A204.1 (cell line): ENCODE measurements at regions not wholly inside any gene's neighbourhood (a gene's known extent, or its start where the extent isn't known, plus 50 kb on each side); places are given as distances from the start of the nearest gene placed in this dataset.

Experiments
- FAIRE-seq: peaks from 2 replicates; lab custom pipeline; 2012; peaks lifted over from hg19 to GRCh38; lab: Jason Lieb, UNC

DNA sequence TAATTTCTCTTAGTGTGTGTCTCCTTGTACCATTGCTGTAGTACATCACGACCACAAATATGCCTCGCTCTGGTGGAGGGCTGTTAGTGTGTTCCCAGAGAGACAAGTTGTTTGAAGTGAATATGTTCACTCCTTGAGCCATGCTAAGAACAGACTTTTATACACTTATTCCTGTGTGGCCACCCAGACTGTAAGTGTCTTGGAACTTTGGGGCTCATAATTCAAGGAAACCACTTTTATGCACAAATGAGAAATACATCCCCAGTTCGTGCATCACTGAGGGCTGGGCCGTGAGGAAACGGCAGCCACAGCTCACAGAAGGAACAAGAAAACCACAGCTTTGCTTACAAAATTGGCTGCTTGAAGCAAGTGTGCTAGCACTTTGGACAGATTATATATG is 362.2 kb upstream of the DDHD1 start:
- FAIRE-seq, result no peak

DNA sequence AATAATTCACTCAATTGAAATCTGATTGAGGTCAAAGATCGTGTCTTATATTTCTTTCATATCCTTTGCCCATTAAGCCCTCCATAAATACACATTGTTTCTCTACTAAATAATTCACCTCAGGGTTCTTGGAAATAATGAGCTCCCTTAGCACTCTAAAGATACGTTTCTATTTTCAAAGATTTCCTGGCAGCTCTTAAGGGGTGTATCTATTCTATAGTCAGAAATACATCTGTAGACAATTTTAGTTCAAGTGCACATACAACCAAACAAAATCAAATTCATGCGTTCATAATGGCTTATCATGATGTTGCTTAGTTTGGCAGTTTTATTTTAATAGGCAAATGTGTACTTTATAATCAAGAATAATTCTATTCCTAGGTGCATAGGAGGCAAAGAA is 361.1 kb upstream of the DDHD1 start:
- no peak for FAIRE-seq

DNA sequence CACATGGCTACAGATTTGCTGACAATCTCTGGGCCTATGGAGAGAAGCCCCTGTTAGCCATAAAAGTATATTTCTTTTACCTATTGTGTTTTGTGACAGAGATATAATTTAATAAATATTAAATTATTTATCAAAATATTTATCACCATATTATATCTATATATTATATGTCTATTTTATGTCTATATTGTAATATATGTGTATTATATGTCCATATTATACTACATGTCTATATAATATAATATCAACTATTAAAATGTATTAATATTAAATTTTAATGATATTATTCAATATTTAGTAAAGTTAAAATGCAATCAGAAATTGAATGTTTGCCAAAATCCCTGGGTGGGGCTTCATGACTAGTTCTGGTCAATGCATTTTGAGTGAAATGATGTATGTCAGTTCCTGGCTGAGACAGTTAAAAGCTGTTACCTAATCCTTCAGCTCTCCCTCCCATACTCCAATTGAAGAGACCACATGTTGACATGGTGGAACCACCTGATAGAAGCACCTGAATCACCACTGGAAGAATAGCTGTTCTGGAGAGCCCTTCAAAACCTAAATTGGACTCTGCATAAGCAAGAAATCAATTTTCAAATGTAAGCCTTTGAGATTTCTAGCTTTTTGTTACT is 357.3 kb upstream of the DDHD1 start:
- FAIRE-seq, result peak; percentile 87

DNA sequence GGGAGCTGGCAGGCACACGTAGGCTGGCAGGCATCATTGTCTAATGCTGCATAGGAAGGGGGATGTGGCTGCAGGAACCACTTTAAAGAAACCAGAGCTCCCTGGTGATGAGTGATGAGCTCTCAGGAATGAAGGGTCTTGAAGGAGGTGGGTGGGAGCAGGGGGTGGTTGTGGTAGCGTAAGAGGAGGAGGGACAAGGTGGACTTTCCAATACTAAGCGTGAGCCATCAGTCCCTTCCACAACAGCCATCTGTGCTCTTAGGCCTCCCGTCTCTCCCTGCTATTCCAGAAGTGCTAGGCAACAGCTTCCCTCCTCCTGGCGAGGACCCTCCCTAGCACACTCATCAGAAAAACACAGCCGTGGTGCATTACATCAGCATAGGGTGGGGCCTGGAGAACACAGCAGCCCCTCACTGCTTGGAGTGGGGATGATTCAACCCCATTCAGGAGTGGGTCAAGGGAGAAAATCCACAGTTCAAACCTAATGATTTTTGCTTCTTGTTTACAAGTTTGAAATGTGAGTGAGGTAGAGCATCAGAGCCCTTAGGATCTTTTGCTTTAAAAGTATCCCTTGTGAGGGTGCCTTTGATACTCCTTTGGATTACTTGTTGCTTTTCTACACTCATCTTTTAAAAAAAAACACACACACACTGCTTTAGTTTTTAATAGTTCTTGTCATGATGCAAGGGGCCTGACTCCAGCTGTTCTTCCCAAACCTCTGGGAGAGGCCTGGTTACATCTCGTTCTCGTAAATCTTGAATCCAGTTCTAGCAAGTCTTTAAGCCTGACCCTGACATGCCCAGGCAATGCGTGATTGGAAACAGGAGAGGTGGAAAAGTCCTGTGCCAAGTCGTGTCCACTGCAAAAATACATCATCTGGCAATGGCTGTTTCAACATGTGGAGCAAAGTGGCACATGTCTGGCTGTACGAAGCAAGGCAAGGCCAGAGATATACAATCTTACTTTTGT is 356.4 kb upstream of the DDHD1 start:
- no peak for FAIRE-seq

DNA sequence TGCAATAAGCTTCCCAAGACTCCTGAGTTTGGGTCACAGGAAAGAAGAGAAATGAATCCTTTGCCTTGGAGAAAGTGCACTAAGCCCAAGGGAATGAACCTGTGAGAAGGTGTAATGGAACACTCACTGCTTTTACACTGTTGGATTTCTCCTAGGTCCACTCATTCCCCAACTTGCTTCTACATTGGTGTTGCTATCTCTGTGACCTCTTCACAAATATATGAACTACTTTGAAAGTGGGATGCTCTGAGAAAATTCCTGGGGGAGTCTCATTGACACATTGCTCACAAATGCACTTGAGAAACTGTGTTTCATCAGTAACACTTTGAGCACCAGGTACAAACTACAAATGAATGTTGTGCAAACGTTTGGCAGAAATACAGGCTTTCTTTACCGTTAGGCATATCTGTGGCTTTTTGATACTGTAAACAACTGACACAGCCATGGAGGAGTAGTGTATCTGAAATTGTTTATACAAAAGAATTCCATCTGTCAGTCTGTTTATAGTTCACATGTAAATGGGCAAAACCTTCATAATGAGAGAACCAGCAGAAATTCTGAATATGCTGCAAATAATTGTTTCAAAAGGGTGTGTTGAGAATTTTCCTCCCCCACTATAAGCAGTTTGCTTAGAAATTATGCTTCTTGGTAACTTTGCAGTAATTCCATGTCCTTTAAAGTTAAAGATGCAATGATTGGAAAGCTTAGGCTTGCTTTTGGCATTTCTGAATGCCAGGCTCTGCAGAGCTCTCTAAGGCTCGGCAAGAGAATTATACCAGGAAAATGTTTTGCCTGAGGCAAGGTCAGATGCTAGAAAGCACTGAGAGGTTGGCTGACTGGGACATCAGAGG is 348.5 kb upstream of the DDHD1 start:
- FAIRE-seq, result no peak

DNA sequence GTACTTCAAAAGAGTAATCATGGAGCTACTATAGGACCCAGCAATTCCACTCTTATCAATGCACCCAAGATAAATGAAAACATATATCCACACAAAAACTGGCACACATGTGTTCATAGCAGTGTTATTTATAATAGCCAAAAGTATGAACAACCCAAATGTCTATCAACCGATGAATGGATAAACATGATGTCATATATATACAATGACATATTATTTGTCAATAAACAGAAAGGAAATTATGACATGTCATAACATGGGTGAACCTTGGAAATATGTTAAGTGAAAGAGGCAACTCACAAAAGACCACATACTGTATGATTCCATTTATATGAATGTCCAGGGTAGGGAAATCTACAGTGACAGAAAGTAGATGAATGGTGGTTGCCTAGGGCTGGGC is 347.1 kb upstream of the DDHD1 start:
- FAIRE-seq, result no peak

DNA sequence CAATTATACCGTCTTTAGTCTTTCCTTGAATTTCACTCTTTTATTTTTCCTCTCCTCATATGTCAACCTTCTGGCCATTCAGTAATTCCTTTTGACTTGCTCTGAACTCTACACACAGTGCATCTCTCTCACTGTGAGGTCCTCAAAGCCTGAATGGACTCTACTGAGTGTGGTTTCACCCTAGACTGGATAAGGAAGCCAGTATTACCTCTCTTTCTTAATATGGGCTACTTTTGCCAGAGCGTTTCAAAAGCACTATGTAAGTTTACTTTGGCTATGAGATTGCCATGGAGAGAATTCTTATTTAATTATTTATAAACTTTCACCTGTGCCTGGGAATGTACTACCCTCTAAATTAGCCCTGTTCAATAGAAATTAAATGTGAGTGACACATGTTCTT is 343.5 kb upstream of the DDHD1 start:
- FAIRE-seq, result no peak

DNA sequence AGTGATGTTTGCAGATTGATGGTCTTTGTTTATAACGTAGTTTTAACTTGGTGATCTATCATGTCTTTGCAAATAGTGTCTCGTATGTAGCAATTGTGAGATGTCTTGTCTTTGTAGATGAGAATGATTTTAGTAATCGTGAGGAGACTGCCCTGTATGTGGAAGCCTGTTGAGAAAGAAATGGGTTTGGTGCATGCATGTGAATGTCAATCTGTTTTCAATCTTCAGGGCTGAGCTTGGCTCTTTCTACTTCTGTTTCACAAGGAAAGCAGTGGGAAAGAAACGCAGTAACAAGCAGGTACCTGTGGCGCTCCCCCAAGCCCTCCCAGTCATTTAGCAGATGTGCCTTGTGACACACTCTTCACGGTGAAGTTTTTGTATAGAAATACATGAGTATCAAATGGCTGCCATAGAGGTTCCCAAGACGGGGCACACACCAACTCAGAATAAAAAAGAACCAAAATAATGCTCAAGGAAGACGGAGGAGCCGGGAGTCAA is 342.8 kb upstream of the DDHD1 start:
- FAIRE-seq, result no peak

DNA sequence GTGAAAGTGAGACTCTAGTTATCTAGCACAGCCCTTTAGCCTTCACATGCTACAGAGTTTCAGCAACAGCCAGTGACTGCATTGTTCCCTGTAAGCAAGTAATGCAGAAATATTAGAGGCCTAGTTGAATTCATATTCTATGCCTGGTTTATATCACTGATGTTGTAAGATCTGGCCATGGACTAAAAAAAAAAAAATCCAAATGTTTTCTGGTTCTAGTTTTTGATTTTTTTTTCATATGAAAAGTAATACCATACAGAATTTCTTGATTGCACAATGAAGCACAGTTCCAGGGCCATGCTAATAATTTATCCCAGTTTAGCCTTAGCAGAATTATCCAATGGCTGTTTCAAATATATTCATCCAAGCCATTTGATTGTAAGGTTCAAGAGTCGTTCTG is 341.5 kb upstream of the DDHD1 start:
- FAIRE-seq, result no peak

DNA sequence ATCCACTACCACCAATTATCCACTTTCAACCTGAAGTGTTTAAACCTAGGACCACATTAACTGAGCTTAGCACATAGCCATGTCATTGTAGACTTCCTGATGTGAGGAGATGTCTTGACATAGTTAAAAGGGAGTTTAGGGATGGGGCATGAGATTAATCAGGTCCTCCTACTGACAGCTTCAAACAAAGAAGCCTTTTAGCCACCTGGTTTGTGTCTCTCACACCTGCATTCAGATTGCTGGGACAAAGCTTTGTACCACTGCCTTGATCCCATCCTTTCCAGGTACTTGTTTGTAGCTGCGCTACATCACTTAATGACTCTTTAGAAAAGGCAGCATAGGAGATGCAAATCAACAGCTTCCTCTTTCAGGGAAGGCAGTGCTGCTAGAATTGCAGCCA is 340.7 kb upstream of the DDHD1 start:
- no peak for FAIRE-seq

DNA sequence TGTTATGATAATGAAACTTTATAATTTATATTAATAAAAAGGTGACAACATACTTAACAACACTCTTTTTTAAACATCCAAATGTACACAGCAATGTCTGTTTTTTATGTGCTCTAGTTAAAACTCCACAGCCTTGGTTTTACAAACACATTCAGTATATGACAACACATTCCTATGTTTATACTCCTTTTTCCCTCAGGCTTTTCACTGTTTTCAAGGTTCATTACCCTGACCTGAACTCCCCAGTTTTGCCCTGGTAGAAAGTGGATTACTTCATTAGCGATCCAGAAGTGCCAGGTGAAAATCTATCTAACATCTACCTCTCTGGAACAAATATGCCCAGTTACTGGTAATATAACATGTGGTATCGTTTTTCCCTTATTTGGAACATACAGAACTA is 340.2 kb upstream of the DDHD1 start:
- FAIRE-seq, result no peak

DNA sequence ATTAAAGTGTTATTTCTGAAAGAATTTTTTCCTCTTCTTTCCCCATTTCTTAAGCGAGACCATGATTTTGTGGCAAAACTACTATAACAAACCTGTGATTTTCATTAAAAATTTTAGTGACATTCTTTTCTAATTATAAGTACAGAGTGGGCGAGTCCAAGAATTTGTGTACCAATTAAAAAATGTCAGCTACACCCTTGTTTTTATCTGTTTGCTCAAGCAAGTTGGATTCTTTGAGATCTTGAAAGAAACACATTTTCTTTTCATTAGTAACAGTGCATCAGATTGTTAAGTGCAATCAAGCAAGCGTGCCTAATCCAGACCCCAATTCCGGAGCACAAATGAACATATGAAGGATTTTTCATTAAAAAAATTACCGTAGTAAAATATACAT is 338.8 kb upstream of the DDHD1 start:
- FAIRE-seq, result no peak

DNA sequence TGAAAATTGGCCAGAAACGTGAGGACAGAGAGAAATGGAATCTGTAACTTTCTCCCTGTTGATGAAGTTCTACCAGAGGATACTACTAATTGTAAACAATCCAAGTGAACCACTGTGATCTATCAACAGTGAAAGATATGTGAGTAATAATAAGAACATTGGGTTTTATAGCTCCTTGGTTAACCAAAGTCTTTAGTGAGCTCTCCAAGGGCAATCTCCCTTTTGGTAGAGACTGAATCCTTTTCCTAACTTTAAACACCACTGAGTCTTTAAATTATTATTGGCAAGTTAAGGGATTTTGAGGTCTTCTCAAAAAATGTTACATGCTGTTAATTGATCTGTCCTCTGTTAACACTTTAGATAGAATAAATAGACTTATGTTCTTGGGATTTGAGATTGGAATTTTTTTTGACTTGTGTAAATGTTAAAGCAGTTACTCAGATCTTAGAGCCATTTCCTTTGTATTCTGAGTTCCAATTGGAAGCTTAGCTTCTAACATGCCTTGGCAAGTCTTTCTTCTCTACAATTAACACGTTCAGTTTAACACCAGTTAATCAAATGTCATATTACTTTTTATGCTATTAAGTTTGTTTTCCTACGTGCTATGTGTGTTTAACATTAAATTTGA is 338.2 kb upstream of the DDHD1 start:
- FAIRE-seq, result no peak

DNA sequence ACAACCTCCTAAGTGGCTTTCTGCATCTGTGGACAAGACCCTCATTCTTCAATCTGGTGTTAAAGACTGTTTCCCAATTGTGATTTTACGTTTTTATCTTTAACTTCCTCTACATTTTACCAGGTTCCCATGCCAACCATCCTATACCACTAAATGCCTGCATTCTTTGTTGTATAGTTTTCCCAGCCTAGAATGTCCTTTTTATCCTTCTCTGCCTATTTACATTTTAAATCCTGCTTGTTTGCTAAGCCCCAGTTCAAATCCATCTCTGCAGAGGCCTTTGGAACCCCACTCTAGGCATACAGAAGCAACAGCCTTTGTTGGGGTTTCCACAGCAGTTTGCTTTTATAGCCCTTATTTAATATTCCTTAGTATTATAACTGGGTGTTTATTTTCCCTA is 325.1 kb upstream of the DDHD1 start:
- FAIRE-seq, result no peak

DNA sequence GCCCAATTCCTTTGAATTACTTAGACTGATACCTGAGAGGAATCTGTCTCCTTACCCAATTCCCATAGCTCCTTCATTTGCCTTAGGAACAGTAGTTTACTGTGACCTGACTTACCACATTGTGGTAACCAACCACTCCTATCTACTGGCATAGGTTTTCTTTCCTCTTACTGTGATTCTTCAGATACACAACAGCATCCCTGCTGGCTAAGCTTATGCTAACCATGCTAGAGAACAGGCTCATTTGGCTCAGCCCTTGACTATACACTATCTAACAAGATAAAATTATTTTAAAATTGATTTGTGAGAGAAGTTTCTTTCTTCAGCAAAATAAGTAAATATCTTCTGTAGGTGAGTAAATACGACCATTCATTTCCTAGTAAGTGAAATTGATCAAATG is 320.4 kb upstream of the DDHD1 start:
- no peak for FAIRE-seq

DNA sequence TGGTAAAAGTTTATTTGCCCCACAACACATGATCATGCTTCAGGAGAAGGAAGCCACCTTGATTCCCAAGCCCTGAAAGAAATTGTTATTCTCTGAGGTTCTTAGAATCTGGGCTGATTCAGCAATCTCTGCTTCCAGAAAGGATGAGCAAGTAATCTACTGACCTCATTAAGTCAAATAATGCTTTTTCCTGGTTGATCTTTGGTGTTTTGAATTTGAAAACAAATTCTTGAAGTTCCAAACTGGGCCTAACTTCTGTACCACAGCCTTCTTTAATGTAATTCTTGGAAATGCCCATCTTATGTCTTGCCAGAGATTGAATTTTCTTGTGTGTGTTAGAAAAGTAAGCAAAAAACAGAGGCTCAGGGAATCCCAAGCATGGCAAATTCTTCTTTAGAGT is 319.2 kb upstream of the DDHD1 start:
- FAIRE-seq, result no peak

DNA sequence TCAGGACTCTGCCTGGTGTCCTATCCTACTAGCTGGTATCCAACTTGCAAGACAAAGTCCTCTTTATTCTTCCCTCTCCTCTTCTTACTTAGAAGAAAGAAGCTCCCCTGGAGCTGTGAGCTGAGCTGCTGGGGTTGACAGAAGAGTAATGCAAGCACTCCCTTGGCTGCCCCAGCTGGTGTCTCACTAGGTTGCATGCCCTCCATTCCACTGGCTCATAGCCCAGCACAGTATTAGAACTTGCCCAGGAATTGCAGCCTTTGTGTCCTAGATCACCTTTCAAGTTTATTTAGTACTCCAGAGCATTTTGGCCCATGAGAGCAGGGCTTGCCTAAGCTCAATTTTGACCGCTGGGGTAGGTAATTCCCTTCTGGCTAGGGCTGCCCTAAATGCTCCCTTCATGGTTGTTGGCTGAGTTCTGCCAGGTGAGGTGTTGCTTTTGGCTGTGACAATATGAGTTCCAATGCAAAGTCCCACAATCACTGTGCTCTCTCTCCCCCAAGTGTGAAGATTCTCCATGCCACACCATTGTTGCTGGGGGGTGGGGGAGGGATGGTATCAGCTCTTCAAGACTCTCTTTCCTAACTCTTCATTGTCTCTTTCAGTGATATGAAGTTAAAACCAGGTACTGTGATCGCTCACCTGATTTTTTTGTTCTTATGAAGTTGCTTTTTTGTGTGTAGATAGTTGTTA is 317.4 kb upstream of the DDHD1 start:
- FAIRE-seq, result no peak

DNA sequence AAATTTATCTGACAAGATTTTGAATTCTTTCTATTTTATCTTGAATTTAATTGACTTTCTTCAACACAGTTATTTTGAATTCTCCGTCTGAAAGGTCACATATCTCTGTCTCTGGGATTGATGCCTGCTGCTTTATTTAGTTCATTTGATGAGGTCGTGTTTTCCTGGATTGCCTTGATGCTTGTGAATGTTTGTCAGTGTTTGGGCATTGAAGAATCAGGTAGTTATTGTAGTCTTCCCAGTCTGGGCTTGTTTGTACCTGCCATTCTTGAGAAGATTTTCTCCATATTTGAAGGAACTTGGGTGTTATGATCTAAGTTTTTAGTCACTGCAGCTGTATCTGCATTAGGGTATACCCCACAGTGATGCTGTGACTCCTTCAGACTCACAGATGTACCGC is 315.8 kb upstream of the DDHD1 start:
- no peak for FAIRE-seq

DNA sequence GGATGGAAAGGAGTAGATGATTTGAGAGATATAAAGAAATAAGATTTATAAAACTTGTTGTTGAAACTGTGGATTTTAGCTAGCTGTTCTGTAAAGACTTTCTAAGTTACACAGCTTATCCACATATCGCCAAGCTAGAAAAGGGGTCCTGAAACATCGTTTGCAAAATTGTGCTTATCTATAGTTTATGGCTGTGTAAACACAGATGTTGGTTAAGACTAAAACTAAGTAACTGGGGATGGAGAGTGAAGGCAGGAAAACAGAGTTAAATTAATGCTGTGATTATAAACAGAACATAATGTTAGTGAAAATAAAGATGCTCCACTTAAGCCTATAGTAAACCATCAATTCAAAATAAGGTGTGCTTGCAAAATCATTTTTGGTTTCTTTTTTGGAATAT is 311.3 kb upstream of the DDHD1 start:
- no peak for FAIRE-seq

DNA sequence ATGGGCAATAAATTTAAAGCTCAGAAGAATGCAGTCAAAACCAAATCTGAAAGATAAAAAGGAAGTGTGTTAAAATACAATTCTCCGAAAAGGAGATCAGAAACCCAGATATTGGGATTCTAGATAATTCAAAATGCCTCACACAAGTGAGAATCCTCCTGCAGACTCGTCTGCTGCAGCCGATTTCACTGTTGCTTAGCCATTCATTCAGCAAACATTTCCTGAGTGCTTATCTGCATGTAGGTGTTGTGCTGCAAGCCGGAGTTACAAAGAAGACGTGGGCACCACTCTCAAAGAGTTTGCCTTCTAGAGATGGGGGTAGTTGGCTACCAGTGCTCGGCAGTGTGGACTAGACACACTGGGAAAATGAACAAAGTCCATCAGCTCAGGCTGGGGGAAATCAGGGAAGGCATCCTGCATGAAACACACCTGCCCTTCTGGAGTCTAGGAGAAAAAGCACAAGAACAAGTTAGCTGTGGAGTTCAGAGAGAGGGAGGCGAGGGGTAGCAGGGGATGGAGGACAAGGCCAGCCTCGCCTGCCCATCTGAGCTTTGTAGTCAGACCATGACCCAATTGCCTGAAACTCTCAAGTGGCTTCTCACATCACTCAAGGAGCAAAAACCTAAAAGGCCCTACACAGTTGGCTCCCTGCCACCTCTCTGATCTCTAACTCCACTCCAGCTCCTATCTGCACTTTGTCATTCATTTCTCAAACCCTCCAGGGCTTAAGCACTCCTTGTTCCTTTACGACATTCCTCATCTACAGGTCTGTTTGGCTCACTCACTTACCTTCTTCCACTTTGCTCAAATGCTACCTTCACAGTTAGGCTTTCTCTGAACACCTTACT is 310.0 kb upstream of the DDHD1 start:
- FAIRE-seq, result no peak

DNA sequence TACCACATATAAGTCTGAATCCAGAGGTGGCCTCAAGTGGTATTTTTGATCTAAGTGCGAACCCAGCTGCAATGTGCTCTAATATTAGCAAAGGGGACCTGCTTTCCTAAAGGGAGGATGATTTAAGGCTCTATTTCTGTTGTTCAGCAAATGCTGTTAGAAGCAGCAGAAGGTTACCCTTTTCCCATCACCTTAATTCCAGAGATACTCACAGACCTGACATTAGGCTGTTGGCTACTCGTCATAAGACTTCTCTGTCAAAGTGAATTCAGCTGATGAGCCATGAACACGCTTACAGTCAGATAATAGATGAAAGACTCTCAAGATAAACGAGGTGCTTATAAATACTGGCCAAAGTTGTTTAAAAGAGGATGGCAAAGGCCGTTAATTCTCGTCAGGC is 308.7 kb upstream of the DDHD1 start:
- no peak for FAIRE-seq
